Neural cell (in vitro differentiated cells): ENCODE measurements at regions not wholly inside any gene's neighbourhood (a gene's known extent, or its start where the extent isn't known, plus 50 kb on each side); places are given as distances from the start of the nearest gene placed in this dataset.

Experiments
- H2AFZ ChIP-seq: fragments of 200-600, 300-800 bp; sonication (generic), shearing (Covaris generic); 2 replicates; pipeline ENCODE4 v1.6.0; 2014; ENCODE audit warnings: low read depth, mild to moderate bottlenecking, antibody characterized with exemption, low read length, moderate library complexity
- H3F3A ChIP-seq: fragments of 200-600 bp; shearing (Covaris generic); 2 replicates; pipeline ENCODE4 v1.6.1; 2016; ENCODE audit warnings: mild to moderate bottlenecking, moderate library complexity, mixed read lengths, antibody characterized with exemption, low read length; ENCODE audit not compliant: insufficient read depth, poor library complexity, severe bottlenecking
- H3K27ac ChIP-seq: fragments of 200-600, 300-800 bp; sonication (generic), shearing (Covaris generic); 2 replicates; pipeline ENCODE4 v1.5.1; 2014; ENCODE audit warnings: mild to moderate bottlenecking, low read length, moderate library complexity
- H3K27me3 ChIP-seq: fragments of 300-800, 200-600 bp; sonication (generic), shearing (Covaris generic); 2 replicates; pipeline ENCODE4 v1.6.0; 2014; ENCODE audit warnings: mild to moderate bottlenecking, low read depth, low read length, moderate library complexity; ENCODE audit not compliant: insufficient read depth
- H3K36me3 ChIP-seq: fragments of 300-800, 200-600 bp; sonication (generic), shearing (Covaris generic); 2 replicates; pipeline ENCODE4 v1.5.1; 2014; ENCODE audit warnings: mild to moderate bottlenecking, antibody characterized with exemption, low read length, moderate library complexity; ENCODE audit not compliant: insufficient read depth
- H3K4me2 ChIP-seq: fragments of 300-800, 200-600 bp; sonication (generic), shearing (Covaris generic); 2 replicates; pipeline ENCODE4 v1.6.0; 2014; ENCODE audit warnings: mild to moderate bottlenecking, low read length
- H3K4me3 ChIP-seq: fragments of 300-800, 200-600 bp; sonication (generic), shearing (Covaris generic); 2 replicates; pipeline ENCODE4 v1.5.1; 2014; ENCODE audit warnings: mild to moderate bottlenecking, low read length, moderate library complexity
- H3K79me2 ChIP-seq: fragments of 200-600 bp; shearing (Covaris generic); replicated peaks from 2 replicates; pipeline ENCODE4 v1.6.0; 2014; ENCODE audit warnings: mild to moderate bottlenecking, low read length, moderate library complexity; ENCODE audit not compliant: insufficient read depth
- H3K9ac ChIP-seq: fragments of 300-800, 200-600 bp; sonication (generic), shearing (Covaris generic); 2 replicates; pipeline ENCODE4 v1.6.1; 2016; ENCODE audit warnings: mild to moderate bottlenecking, low read length, mixed read lengths
- H3K9me2 ChIP-seq: fragments of 200-600 bp; shearing (Covaris generic); 2 replicates; pipeline ENCODE4 v1.6.1; 2016; ENCODE audit warnings: mild to moderate bottlenecking, low read length, mixed read lengths; ENCODE audit not compliant: insufficient read depth
- H3K9me3 ChIP-seq: fragments of 200-600, 300-800 bp; sonication (generic), shearing (Covaris generic); 2 replicates; pipeline ENCODE4 v1.6.1; 2016; ENCODE audit warnings: mild to moderate bottlenecking, mixed run types, low read length, moderate library complexity, mixed read lengths
- H4K20me1 ChIP-seq: fragments of 200-600 bp; shearing (Covaris generic); 2 replicates; pipeline ENCODE4 v1.6.1; 2016; ENCODE audit warnings: mild to moderate bottlenecking, mixed run types; ENCODE audit not compliant: insufficient read depth
- EP300 ChIP-seq: fragments of 450-650 bp; conservative IDR thresholded peaks from 2 replicates; pipeline ENCODE4 v1.6.1; 2014; ENCODE audit warnings: antibody characterized with exemption, mild to moderate bottlenecking, moderate library complexity; ENCODE audit not compliant: poor library complexity, severe bottlenecking
- EZH2 ChIP-seq: fragments of 200-600, 300-800 bp; shearing (Covaris generic), sonication (generic); IDR thresholded peaks from 2 replicates; pipeline ENCODE4 v1.6.1; 2014; ENCODE audit warnings: antibody characterized with exemption, low read length, borderline replicate concordance, mild to moderate bottlenecking; ENCODE audit not compliant: insufficient read depth, poor library complexity, severe bottlenecking
- MXI1 ChIP-seq: fragments of 450-650 bp; conservative IDR thresholded peaks from 2 replicates; pipeline ENCODE4 v1.6.1; 2014; ENCODE audit warnings: antibody characterized with exemption, mild to moderate bottlenecking; ENCODE audit not compliant: poor library complexity, severe bottlenecking
- POLR2AphosphoS5 ChIP-seq: IDR thresholded peaks from 2 replicates; pipeline ENCODE4 v1.6.1; 2012
- RAD21 ChIP-seq: fragments of 450-650 bp; conservative IDR thresholded peaks from 2 replicates; pipeline ENCODE4 v1.6.1; 2014; ENCODE audit warnings: antibody characterized with exemption, mild to moderate bottlenecking, moderate library complexity
- SMC3 ChIP-seq: fragments of 450-650 bp; conservative IDR thresholded peaks from 2 replicates; pipeline ENCODE4 v1.6.1; 2014; ENCODE audit warnings: antibody characterized with exemption, mild to moderate bottlenecking, moderate library complexity; ENCODE audit not compliant: poor library complexity
- TAF1 ChIP-seq: IDR thresholded peaks from 2 replicates; pipeline ENCODE4 v1.6.1; 2012; ENCODE audit warnings: low read depth
- TF ChIP-seq, protein P1 (sequence below): IDR thresholded peaks from 2 replicates; pipeline ENCODE4 v1.6.1; 2012; ENCODE audit warnings: borderline replicate concordance
- TF ChIP-seq, protein P2 (sequence below): fragments of 450-650 bp; IDR thresholded peaks from 2 replicates; pipeline ENCODE4 v1.5.1; 2014; ENCODE audit warnings: antibody characterized with exemption, mild to moderate bottlenecking, moderate library complexity; ENCODE audit not compliant: poor library complexity, severe bottlenecking

DNA sequence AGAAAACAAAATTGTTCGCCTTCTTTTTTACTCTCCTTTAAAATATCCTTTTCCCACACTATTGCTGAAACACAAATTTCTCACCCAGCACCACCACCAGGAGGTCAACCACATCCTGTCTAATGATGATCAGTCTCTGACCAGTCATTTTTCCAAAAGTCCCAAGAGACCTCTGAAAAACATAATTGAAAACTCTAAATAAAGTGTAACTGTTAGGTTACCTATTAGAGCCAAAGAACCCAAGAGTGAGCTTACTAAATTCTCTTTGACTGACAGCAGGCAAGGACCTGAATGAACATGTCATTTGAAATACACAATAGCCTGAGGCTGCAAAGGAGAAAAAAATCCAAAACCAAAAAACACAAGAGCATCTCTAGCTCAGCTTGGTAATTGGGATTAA lies 735.4 kb downstream of the CBLN4 start:
- H3K27ac ChIP-seq, result no peak overlapping the region
- H3K79me2 ChIP-seq, result no peaks in the 10 kb centered on the region
- no peaks in the 10 kb centered on the region for H3K9me3 ChIP-seq
- TF ChIP-seq POLR2AphosphoS5, result no peak
- no peak for TF ChIP-seq EZH2
- TF ChIP-seq, protein P1, sequence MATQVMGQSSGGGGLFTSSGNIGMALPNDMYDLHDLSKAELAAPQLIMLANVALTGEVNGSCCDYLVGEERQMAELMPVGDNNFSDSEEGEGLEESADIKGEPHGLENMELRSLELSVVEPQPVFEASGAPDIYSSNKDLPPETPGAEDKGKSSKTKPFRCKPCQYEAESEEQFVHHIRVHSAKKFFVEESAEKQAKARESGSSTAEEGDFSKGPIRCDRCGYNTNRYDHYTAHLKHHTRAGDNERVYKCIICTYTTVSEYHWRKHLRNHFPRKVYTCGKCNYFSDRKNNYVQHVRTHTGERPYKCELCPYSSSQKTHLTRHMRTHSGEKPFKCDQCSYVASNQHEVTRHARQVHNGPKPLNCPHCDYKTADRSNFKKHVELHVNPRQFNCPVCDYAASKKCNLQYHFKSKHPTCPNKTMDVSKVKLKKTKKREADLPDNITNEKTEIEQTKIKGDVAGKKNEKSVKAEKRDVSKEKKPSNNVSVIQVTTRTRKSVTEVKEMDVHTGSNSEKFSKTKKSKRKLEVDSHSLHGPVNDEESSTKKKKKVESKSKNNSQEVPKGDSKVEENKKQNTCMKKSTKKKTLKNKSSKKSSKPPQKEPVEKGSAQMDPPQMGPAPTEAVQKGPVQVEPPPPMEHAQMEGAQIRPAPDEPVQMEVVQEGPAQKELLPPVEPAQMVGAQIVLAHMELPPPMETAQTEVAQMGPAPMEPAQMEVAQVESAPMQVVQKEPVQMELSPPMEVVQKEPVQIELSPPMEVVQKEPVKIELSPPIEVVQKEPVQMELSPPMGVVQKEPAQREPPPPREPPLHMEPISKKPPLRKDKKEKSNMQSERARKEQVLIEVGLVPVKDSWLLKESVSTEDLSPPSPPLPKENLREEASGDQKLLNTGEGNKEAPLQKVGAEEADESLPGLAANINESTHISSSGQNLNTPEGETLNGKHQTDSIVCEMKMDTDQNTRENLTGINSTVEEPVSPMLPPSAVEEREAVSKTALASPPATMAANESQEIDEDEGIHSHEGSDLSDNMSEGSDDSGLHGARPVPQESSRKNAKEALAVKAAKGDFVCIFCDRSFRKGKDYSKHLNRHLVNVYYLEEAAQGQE, result no peak
- TF ChIP-seq RAD21, result no peak
- TF ChIP-seq SMC3, result no peak
- TF ChIP-seq EP300, result no peak
- TF ChIP-seq, protein P2, sequence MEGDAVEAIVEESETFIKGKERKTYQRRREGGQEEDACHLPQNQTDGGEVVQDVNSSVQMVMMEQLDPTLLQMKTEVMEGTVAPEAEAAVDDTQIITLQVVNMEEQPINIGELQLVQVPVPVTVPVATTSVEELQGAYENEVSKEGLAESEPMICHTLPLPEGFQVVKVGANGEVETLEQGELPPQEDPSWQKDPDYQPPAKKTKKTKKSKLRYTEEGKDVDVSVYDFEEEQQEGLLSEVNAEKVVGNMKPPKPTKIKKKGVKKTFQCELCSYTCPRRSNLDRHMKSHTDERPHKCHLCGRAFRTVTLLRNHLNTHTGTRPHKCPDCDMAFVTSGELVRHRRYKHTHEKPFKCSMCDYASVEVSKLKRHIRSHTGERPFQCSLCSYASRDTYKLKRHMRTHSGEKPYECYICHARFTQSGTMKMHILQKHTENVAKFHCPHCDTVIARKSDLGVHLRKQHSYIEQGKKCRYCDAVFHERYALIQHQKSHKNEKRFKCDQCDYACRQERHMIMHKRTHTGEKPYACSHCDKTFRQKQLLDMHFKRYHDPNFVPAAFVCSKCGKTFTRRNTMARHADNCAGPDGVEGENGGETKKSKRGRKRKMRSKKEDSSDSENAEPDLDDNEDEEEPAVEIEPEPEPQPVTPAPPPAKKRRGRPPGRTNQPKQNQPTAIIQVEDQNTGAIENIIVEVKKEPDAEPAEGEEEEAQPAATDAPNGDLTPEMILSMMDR, result no peak
- TF ChIP-seq TAF1, result no peak
- no peak for TF ChIP-seq MXI1
- no peaks in the 10 kb centered on the region for H4K20me1 ChIP-seq
- H2AFZ ChIP-seq, result no peak overlapping the region
- H3K27me3 ChIP-seq, result no peaks in the 10 kb centered on the region
- H3K9ac ChIP-seq, result no peak overlapping the region
- H3K4me3 ChIP-seq, result no peak overlapping the region
- H3F3A ChIP-seq, result no peaks in the 10 kb centered on the region
- no peaks in the 10 kb centered on the region for H3K9me2 ChIP-seq
- H3K36me3 ChIP-seq, result no peaks in the 10 kb centered on the region
- H3K4me2 ChIP-seq, result no peak overlapping the region

DNA sequence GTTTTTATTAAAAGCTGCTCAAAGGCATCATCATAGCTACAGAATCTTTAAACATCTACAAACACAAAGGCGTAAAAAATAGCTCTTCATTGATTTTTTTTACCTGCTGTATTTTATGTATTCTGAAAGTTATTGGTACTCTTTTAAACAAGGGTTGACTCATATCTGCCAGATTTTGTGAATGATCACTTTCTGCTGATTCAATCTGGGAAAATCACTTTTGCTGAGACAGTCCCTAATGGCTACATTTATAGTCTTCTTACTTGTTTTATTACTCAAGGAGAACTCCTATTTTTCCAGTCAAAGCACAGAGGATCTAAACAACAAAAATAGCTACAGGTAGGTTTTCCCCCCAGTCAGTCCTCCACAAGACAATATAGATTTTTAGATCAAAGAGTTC lies 739.0 kb downstream of the CBLN4 start:
- Histone ChIP-seq H3K9me2 (no peaks in the 10 kb centered on the region), H3F3A (no peaks in the 10 kb centered on the region), H3K4me3 (no peak overlapping the region), H2AFZ (no peak overlapping the region), H3K36me3 (no peaks in the 10 kb centered on the region), H3K27me3 (no peaks in the 10 kb centered on the region), H3K9me3 (no peaks in the 10 kb centered on the region), H4K20me1 (no peaks in the 10 kb centered on the region), H3K4me2 (no peak overlapping the region), H3K79me2 (no peaks in the 10 kb centered on the region), H3K27ac (no peak overlapping the region), H3K9ac (no peak overlapping the region)
- TF ChIP-seq RAD21 (no peak), MXI1 (no peak), EP300 (no peak), TAF1 (no peak), EZH2 (no peak), POLR2AphosphoS5 (no peak), SMC3 (no peak)
- TF ChIP-seq, protein P2, result no peak
- TF ChIP-seq, protein P1, result no peak
